HCT116 (cell line): ENCODE measurements at regions not wholly inside any gene's neighbourhood (a gene's known extent, or its start where the extent isn't known, plus 50 kb on each side); places are given as distances from the start of the nearest gene placed in this dataset.

Experiments used
- ATAC-seq: fragments of 200-7000 bp; cut with Tn5 transposase; 2 replicates; pipeline ENCODE4 v1.9.1; 2020; ENCODE audit warnings: mild to moderate bottlenecking, moderate library complexity
- BruUV-seq: library from RNA; stranded (reverse); fragments of 400-500 nt; replicated peaks from 2 replicates; lab custom pipeline; 2021; lab: Mats Ljungman, UMichigan
- CTCF ChIA-PET: fragments of 300-600 bp; sonication (Branson Sonifier 250); formaldehyde crosslinking; loops from one replicate; lab custom pipeline; 2021; ENCODE audit warnings: antibody characterized with exemption; lab: Charles Lee
- POLR2A ChIA-PET: fragments of 300-600, 350-600 bp; sonication (Branson Sonifier 250); formaldehyde crosslinking; loops from one replicate; lab custom pipeline; 2021; ENCODE audit warnings: antibody characterized with exemption; lab: Charles Lee
- RAD21 ChIA-PET, 2 experiments: fragments of 300-600 bp; sonication (Branson Sonifier 250); formaldehyde crosslinking; loops; one replicate each; lab custom pipeline; 2023; ENCODE audit warnings: low total read pairs in 2 of 2; ENCODE audit not compliant: uncharacterized antibody in 2 of 2, unreplicated experiment in 2 of 2, low non-redundant PET in 1 of 2; lab: Charles Lee
- DNase-seq: peaks from one replicate; pipeline ENCODE4 v3.0.0-alpha.2; 2010; ENCODE audit warnings: low read depth, low spot score
- H2AFZ ChIP-seq: fragments of 200-600 bp; shearing (Covaris generic), sonication (generic); 2 replicates; pipeline ENCODE4 v1.6.1; 2017; ENCODE audit warnings: low read depth, mixed run types, mixed read lengths, antibody characterized with exemption, low read length; ENCODE audit not compliant: poor library complexity, severe bottlenecking
- H3K27ac ChIP-seq: 2 replicates; pipeline ENCODE4 v1.5.1; 2012; ENCODE audit warnings: low read depth, low read length
- H3K27me3 ChIP-seq: fragments of 200-600 bp; sonication (generic); 2 replicates; pipeline ENCODE4 v1.6.1; 2016; ENCODE audit warnings: mixed run types, low read length, mixed read lengths; ENCODE audit not compliant: insufficient read depth
- H3K36me3 ChIP-seq, 2 experiments: fragments of 200-500 bp in 1 of 2; fragments of 200-600 bp in 1 of 2; sonication (Bioruptor generic) in 1 of 2; sonication (generic) in 1 of 2; 2 replicates each; pipeline versions ENCODE4 v1.5.1 to v1.6.1; 2014 to 2016; ENCODE audit warnings: low read length in 2 of 2, inconsistent platforms in 1 of 2, mixed read lengths in 1 of 2, mixed run types in 1 of 2; ENCODE audit not compliant: insufficient read depth in 2 of 2, control insufficient read depth in 1 of 2
- H3K4me1 ChIP-seq, 2 experiments: fragments of 200-600 bp in 1 of 2; sonication (generic) in 1 of 2; 2 replicates each; pipeline versions ENCODE4 v1.5.1 to v1.6.1; 2012 to 2017; ENCODE audit warnings: low read length in 2 of 2, inconsistent platforms in 1 of 2, mild to moderate bottlenecking in 1 of 2, mixed read lengths in 1 of 2, mixed run types in 1 of 2, moderate library complexity in 1 of 2; ENCODE audit not compliant: insufficient read depth in 2 of 2, control insufficient read depth in 1 of 2
- H3K4me2 ChIP-seq: fragments of 200-600 bp; sonication (generic); 2 replicates; pipeline ENCODE4 v1.6.1; 2017; ENCODE audit warnings: mixed run types, low read length, mixed read lengths
- H3K4me3 ChIP-seq, 2 experiments: fragments of 200-600 bp in 1 of 2; sonication (generic) in 1 of 2; replicated peaks in 1 of 2; 2 replicates each; pipeline ENCODE4 v1.5.1; 2011 to 2016; ENCODE audit warnings: low read length in 2 of 2, control low read depth in 1 of 2, low read depth in 1 of 2, mild to moderate bottlenecking in 1 of 2, mixed read lengths in 1 of 2, mixed run types in 1 of 2
- H3K79me2 ChIP-seq: fragments of 200-600 bp; sonication (generic); 2 replicates; pipeline ENCODE4 v1.6.1; 2017; ENCODE audit warnings: mild to moderate bottlenecking, mixed run types, low read length, moderate library complexity, mixed read lengths; ENCODE audit not compliant: insufficient read depth
- H3K9ac ChIP-seq: fragments of 200-600 bp; sonication (generic); 2 replicates; pipeline ENCODE4 v1.6.1; 2016; ENCODE audit warnings: low read length, mixed read lengths
- H3K9me2 ChIP-seq: fragments of 200-600 bp; sonication (generic), shearing (Covaris generic); 2 replicates; pipeline ENCODE4 v1.6.1; 2017; ENCODE audit warnings: mixed run types, mild to moderate bottlenecking, moderate library complexity; ENCODE audit not compliant: insufficient read depth
- H3K9me3 ChIP-seq, 2 experiments: fragments of 200-500 bp in 1 of 2; fragments of 200-600 bp in 1 of 2; sonication (Bioruptor generic) in 1 of 2; sonication (generic) in 1 of 2; 2 replicates each; pipeline ENCODE4 v1.6.1; 2014 to 2017; ENCODE audit warnings: low read length in 2 of 2, mixed read lengths in 2 of 2, inconsistent platforms in 1 of 2, low read depth in 1 of 2, mild to moderate bottlenecking in 1 of 2, mixed run types in 1 of 2, moderate library complexity in 1 of 2; ENCODE audit not compliant: control insufficient read depth in 1 of 2, insufficient read depth in 1 of 2
- H4K20me1 ChIP-seq: fragments of 200-600 bp; sonication (generic), shearing (Covaris generic); 2 replicates; pipeline ENCODE4 v1.6.1; 2017; ENCODE audit warnings: mixed run types, mild to moderate bottlenecking, moderate library complexity; ENCODE audit not compliant: insufficient read depth
- ELF1 ChIP-seq: IDR thresholded peaks from 2 replicates; pipeline ENCODE4 v1.6.1; 2012; ENCODE audit warnings: low read depth, borderline replicate concordance
- SP1 ChIP-seq: IDR thresholded peaks from 2 replicates; pipeline ENCODE4 v1.6.1; 2012; ENCODE audit warnings: low read depth
- ZNF274 ChIP-seq: fragments of 200-500 bp; sonication (Bioruptor generic); IDR thresholded peaks from 2 replicates; pipeline ENCODE4 v1.6.1; 2014; ENCODE audit warnings: mild to moderate bottlenecking, low read depth, low read length, inconsistent platforms
- intact Hi-C: fragments of 100-400 bp; cut with micrococcal nuclease; formaldehyde crosslinking; loops from 2 replicates; pipeline ENCODE4 v1.10.0; 2022
- TF ChIP-seq, protein P1 (sequence below): IDR thresholded peaks from 2 replicates; pipeline ENCODE4 v1.6.1; 2011; ENCODE audit warnings: mild to moderate bottlenecking, low read length, moderate library complexity; ENCODE audit not compliant: insufficient replicate concordance; ENCODE audit errors: extremely low read depth
- TF ChIP-seq, protein P2 (sequence below), 3 experiments: fragments of 200-600 bp in 1 of 3; sonication (generic) in 1 of 3; IDR thresholded peaks in 2 of 3; conservative IDR thresholded peaks in 1 of 3; 2 replicates each; pipeline ENCODE4 v1.5.1; 2012 to 2017; ENCODE audit warnings: low read depth in 2 of 3, low read length in 2 of 3, antibody characterized with exemption in 1 of 3, borderline replicate concordance in 1 of 3, control low read depth in 1 of 3, mild to moderate bottlenecking in 1 of 3, mixed read lengths in 1 of 3, mixed run types in 1 of 3, moderate library complexity in 1 of 3; ENCODE audit not compliant: insufficient read depth in 1 of 3

DNA sequence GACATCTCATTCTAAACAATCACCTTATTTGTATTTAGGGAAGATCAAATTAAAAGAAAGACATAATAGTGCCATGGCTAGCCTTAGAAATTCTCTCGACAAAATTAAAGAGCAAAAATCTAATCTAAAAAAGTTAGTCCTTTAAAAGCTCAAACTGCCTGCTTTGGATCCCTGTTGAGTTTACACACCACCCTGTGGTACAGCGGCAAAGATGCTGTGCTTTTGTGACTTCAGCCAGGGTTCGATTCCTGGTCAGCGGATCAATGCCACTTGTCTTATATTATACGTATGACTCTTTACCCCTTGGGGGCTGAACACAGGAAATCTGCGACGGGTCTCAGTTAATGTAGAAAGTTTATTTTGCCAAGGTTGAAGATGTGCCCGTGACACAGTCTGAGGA lies 51.3 kb upstream of the VOPP1 start:
- no peak overlapping the region for H3K27ac ChIP-seq
- H2AFZ ChIP-seq = no peak overlapping the region
- H3K27me3 ChIP-seq = no peaks in the 10 kb centered on the region
- ATAC-seq = no peak
- no peaks in the 10 kb centered on the region for H3K4me1 ChIP-seq
- intact Hi-C loops = no loop called here
- H3K4me3 ChIP-seq = no peak overlapping the region
- no peaks in the 10 kb centered on the region for H3K9me2 ChIP-seq
- no peak for DNase-seq
- H3K79me2 ChIP-seq = no peaks in the 10 kb centered on the region
- no peak for TF ChIP-seq SP1
- TF ChIP-seq, protein P1, sequence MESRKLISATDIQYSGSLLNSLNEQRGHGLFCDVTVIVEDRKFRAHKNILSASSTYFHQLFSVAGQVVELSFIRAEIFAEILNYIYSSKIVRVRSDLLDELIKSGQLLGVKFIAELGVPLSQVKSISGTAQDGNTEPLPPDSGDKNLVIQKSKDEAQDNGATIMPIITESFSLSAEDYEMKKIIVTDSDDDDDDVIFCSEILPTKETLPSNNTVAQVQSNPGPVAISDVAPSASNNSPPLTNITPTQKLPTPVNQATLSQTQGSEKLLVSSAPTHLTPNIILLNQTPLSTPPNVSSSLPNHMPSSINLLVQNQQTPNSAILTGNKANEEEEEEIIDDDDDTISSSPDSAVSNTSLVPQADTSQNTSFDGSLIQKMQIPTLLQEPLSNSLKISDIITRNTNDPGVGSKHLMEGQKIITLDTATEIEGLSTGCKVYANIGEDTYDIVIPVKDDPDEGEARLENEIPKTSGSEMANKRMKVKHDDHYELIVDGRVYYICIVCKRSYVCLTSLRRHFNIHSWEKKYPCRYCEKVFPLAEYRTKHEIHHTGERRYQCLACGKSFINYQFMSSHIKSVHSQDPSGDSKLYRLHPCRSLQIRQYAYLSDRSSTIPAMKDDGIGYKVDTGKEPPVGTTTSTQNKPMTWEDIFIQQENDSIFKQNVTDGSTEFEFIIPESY = no peak
- no peak for TF ChIP-seq ELF1
- TF ChIP-seq ZNF274 = no peak
- TF ChIP-seq, protein P2, sequence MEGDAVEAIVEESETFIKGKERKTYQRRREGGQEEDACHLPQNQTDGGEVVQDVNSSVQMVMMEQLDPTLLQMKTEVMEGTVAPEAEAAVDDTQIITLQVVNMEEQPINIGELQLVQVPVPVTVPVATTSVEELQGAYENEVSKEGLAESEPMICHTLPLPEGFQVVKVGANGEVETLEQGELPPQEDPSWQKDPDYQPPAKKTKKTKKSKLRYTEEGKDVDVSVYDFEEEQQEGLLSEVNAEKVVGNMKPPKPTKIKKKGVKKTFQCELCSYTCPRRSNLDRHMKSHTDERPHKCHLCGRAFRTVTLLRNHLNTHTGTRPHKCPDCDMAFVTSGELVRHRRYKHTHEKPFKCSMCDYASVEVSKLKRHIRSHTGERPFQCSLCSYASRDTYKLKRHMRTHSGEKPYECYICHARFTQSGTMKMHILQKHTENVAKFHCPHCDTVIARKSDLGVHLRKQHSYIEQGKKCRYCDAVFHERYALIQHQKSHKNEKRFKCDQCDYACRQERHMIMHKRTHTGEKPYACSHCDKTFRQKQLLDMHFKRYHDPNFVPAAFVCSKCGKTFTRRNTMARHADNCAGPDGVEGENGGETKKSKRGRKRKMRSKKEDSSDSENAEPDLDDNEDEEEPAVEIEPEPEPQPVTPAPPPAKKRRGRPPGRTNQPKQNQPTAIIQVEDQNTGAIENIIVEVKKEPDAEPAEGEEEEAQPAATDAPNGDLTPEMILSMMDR (IDR thresholded peaks at IDR 0.05 in 2 of 3, conservative IDR thresholded peaks at IDR 0.05 in 1 of 3; ENCODE audit: borderline replicate concordance in 1 of 3, insufficient read depth in 1 of 3, low read depth in 2 of 3, low read length in 2 of 3) = no peak
- no TSS peak for BruUV-seq
- ChIA-PET CTCF (no interaction called here), POLR2A (no interaction called here), RAD21 (no interaction called here)
- 0 out of 4 replicates have a peak, but pooled peaks cover 0 to 3% of the 10 kb centered on the region in 2 experiments for H3K9me3 ChIP-seq
- no peak overlapping the region for H3K9ac ChIP-seq
- no peak overlapping the region for H3K4me2 ChIP-seq
- H3K36me3 ChIP-seq = no peaks in the 10 kb centered on the region
- H4K20me1 ChIP-seq = no peaks in the 10 kb centered on the region
